ENCODE measurements at regions not wholly inside any gene's neighbourhood (a gene's known extent, or its start where the extent isn't known, plus 50 kb on each side); places are given as distances from the start of the nearest gene placed in this dataset.
"Not testable (repeated sequence)": the region's sequence is repeated elsewhere in the genome, so short reads cannot be mapped to it uniquely, and the experiment has no call there.

DNA sequence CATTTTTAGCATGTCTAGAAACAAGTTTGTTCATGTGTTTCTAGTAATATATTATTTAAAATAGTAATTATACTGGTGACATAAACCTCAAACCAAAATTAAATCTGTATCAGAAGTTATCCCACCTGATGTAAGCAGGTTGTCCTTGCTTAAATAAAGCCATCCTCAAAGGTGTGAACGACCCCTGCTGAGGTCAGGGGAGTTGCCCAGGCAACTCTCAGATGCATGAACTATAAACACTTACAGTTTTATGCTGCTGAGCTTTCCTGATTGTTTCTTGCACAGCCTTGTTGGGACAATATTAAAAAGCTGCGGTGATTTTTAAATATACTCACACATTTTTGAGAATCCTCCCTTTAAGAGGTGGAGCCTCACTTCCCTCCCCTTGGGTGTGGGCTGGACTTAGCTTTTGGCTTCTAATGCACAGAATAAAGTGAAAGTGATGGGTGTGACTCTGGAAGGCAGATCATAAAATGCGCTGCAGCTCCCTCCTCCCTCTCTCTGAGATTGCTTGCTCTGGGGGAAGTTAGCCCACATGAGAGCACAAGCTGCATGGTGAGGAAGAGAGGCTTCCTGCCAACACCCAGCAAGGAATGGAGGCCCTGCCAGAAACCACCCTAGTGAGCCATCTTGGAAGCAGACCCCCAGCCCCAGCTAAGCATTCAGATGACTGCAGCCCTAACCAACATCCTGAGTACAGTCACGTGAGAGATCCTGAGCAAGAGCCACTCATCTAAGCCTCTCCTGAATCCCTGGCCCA, 152.7 kb downstream of the SKIDA1 start:
- Mint-ChIP-seq H3K27me3 (ENCODE audit: unreplicated experiment) (no peaks in the 10 kb centered on the region), H3K27ac (ENCODE audit: unreplicated experiment) (no peak overlapping the region), H3K4me3 (ENCODE audit: unreplicated experiment) (no peak overlapping the region), H3K9me3 (ENCODE audit: unreplicated experiment) (no peaks in the 10 kb centered on the region), H3K4me1 (ENCODE audit: unreplicated experiment) (peaks cover 3% of the 10 kb centered on the region), H3K36me3 (ENCODE audit: low read depth, unreplicated experiment) (no peaks in the 10 kb centered on the region)
- TF ChIP-seq, protein P1, sequence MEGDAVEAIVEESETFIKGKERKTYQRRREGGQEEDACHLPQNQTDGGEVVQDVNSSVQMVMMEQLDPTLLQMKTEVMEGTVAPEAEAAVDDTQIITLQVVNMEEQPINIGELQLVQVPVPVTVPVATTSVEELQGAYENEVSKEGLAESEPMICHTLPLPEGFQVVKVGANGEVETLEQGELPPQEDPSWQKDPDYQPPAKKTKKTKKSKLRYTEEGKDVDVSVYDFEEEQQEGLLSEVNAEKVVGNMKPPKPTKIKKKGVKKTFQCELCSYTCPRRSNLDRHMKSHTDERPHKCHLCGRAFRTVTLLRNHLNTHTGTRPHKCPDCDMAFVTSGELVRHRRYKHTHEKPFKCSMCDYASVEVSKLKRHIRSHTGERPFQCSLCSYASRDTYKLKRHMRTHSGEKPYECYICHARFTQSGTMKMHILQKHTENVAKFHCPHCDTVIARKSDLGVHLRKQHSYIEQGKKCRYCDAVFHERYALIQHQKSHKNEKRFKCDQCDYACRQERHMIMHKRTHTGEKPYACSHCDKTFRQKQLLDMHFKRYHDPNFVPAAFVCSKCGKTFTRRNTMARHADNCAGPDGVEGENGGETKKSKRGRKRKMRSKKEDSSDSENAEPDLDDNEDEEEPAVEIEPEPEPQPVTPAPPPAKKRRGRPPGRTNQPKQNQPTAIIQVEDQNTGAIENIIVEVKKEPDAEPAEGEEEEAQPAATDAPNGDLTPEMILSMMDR (IDR thresholded peaks at IDR 0.05; ENCODE audit: unreplicated experiment) = no peak
- no peak for DNase-seq (ENCODE audit: low spot score)

DNA sequence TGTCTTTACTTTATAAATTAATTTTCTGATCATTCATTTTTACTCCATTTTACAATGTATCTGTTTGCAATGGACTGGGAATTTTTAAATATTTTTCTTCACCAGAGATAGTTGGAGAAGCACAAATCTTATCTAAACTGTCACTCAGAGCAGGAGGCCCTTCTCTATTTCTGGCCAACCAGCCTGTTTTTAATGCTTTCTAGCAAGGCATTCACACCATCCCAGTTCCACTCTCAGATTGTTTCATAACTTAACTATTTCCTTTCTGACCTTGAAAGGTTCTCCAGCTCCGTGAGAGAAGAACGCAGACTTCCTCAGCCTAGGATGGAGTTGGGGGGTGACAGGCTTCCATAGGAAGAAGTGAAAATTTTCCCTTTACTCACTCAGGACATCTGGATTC, 155.8 kb downstream of the SKIDA1 start:
- Mint-ChIP-seq H3K36me3 (ENCODE audit: low read depth, unreplicated experiment) (no peaks in the 10 kb centered on the region), H3K27ac (ENCODE audit: unreplicated experiment) (no peak overlapping the region), H3K27me3 (ENCODE audit: unreplicated experiment) (peaks cover 3% of the 10 kb centered on the region), H3K4me1 (ENCODE audit: unreplicated experiment) (peaks cover 9% of the 10 kb centered on the region), H3K4me3 (ENCODE audit: unreplicated experiment) (no peak overlapping the region), H3K9me3 (ENCODE audit: unreplicated experiment) (no peaks in the 10 kb centered on the region)
- TF ChIP-seq, protein P1 (IDR thresholded peaks at IDR 0.05; ENCODE audit: unreplicated experiment) = no peak
- DNase-seq (ENCODE audit: low spot score) = no peak

DNA sequence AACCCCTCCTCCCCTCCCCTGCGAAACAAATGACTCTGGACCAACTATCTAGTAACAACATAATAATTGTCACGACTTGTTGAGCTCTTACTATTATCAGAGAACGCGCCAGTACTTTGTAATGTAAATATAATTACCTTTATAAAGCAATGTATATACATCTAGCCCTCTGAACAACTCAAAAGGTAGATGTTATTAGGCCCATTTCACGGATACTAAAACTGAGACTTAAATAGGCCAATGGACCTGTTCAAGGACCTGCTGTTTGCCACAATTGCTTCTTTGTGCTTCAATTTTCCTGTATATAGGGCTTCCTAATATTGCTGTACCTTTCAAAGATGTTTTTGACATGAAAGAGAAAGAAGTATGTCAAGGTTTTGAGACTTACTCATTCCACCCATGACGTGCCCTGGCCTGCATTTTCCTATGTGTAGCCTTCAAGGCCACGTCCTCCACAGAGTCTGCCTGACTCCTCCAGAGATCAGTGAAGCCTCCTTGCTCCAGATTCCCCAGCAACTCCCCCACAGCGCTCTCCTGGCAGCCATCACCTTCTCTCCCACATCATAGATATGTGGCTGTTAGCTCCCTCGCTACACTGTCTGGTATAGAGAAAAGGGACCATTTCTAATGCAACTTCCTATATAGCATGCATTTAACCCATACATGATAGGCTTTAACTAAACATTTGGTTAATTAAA, 156.6 kb downstream of the SKIDA1 start:
- no peaks in the 10 kb centered on the region for H3K36me3 Mint-ChIP-seq (ENCODE audit: low read depth, unreplicated experiment)
- no peaks in the 10 kb centered on the region for H3K9me3 Mint-ChIP-seq (ENCODE audit: unreplicated experiment)
- H3K27ac Mint-ChIP-seq (ENCODE audit: unreplicated experiment) = no peak overlapping the region
- peaks cover 17% of the 10 kb centered on the region for H3K4me1 Mint-ChIP-seq (ENCODE audit: unreplicated experiment)
- peaks cover 5% of the 10 kb centered on the region for H3K27me3 Mint-ChIP-seq (ENCODE audit: unreplicated experiment)
- no peak for DNase-seq (ENCODE audit: low spot score)
- TF ChIP-seq, protein P1 (IDR thresholded peaks at IDR 0.05; ENCODE audit: unreplicated experiment) = no peak
- no peak overlapping the region for H3K4me3 Mint-ChIP-seq (ENCODE audit: unreplicated experiment)

DNA sequence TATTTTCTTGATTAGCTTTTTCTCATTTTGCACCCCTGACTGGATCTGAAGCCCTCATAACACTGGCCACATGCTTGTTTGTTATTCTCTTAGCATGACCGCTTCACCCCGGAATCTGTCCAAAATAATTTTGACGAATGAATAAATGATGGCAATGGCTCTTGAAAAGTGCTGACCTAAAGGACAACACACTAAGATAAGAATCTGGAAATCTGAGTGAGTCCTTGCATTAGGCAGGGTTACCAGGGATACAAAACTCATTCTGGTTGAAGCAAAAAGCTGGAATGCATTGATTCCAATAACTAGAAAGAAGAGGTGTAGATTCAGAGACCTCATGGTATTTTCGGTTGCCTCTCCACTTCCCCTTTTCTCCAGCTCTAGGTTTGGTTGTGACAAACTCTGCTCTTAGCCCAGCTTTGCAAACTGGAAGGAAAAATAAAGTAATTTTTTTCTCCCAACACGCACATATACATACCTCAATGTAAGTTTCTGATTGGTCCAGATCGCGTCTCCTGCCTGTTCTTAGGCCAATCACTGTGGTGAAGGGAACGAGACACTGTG, 157.4 kb downstream of the SKIDA1 start:
- TF ChIP-seq, protein P1 (IDR thresholded peaks at IDR 0.05; ENCODE audit: unreplicated experiment) = no peak
- no peak overlapping the region for H3K27ac Mint-ChIP-seq (ENCODE audit: unreplicated experiment)
- peaks cover 5% of the 10 kb centered on the region for H3K27me3 Mint-ChIP-seq (ENCODE audit: unreplicated experiment)
- peaks cover 25% of the 10 kb centered on the region for H3K4me1 Mint-ChIP-seq (ENCODE audit: unreplicated experiment)
- no peaks in the 10 kb centered on the region for H3K36me3 Mint-ChIP-seq (ENCODE audit: low read depth, unreplicated experiment)
- no peak for DNase-seq (ENCODE audit: low spot score)
- H3K9me3 Mint-ChIP-seq (ENCODE audit: unreplicated experiment) = no peaks in the 10 kb centered on the region
- H3K4me3 Mint-ChIP-seq (ENCODE audit: unreplicated experiment) = no peak overlapping the region

DNA sequence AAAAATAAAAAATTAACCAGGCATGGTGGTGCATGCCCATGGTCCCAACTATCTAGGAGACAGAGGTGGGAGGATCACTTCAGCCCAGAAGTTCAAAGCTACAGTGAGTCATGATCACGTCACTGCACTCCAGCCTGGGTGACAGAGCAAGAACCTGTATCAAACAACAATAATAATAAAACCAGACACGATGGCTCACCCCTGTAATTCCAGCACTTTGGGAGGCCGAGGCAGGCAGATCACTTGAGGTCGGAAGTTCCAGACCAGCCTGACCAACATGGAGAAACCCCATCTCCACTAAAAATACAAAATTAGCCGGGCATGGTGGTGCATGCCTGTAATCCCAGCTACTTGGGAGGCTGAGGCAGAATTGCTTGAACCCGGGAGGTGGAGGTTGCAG, 159.4 kb downstream of the SKIDA1 start:
- not testable (repeated sequence) for DNase-seq (ENCODE audit: low spot score); H3K36me3 Mint-ChIP-seq (ENCODE audit: low read depth, unreplicated experiment); H3K4me3 Mint-ChIP-seq (ENCODE audit: unreplicated experiment); H3K27me3 Mint-ChIP-seq (ENCODE audit: unreplicated experiment); H3K9me3 Mint-ChIP-seq (ENCODE audit: unreplicated experiment); H3K27ac Mint-ChIP-seq (ENCODE audit: unreplicated experiment)
- H3K4me1 Mint-ChIP-seq (ENCODE audit: unreplicated experiment) = peaks cover 28% of the 10 kb centered on the region
